Retinal pigment epithelial cell (primary cell): ENCODE measurements at regions not wholly inside any gene's neighbourhood (a gene's known extent, or its start where the extent isn't known, plus 50 kb on each side); places are given as distances from the start of the nearest gene placed in this dataset.

Experiments
- DNase-seq: peaks from one replicate; pipeline ENCODE4 v3.0.0-alpha.2; 2010; ENCODE audit warnings: low read depth
- H3K4me3 ChIP-seq: 2 replicates; pipeline ENCODE4 v1.5.1; 2011; ENCODE audit warnings: mild to moderate bottlenecking, low read length, control low read depth, moderate library complexity
- CTCF ChIP-seq: conservative IDR thresholded peaks from 2 replicates; pipeline ENCODE4 v1.5.1; 2011; ENCODE audit warnings: low read depth, low read length, control low read depth, inconsistent platforms

GRCh38 chr12:3950714-3951320 lies 77.6 kb upstream of the PARP11 start:
- no peak overlapping the region for H3K4me3 ChIP-seq
- DNase-seq, result no peak
- TF ChIP-seq CTCF, result no peak

- TF ChIP-seq CTCF, result no peak
Observed at GRCh38 chr12:3947781-3948180, 74.6 kb upstream of the PARP11 start.

GRCh38 chr12:3945671-3946070 lies 72.5 kb upstream of the PARP11 start:
- no peak for DNase-seq
- TF ChIP-seq CTCF, result no peak
- no peak overlapping the region for H3K4me3 ChIP-seq

More at GRCh38 chr12:3947781-3948180, 74.6 kb upstream of the PARP11 start:
- no peak for DNase-seq
- H3K4me3 ChIP-seq, result no peak overlapping the region

- DNase-seq, result no peak
- TF ChIP-seq CTCF, result no peak
- H3K4me3 ChIP-seq, result no peak overlapping the region
Observed at GRCh38 chr12:3944620-3945019, 71.4 kb upstream of the PARP11 start.

- TF ChIP-seq CTCF, result no peak
- no peak overlapping the region for H3K4me3 ChIP-seq
- DNase-seq, result no peak
Observed at GRCh38 chr12:3938042-3938544, 64.9 kb upstream of the PARP11 start.

GRCh38 chr12:3935078-3935477 lies 61.9 kb upstream of the PARP11 start:
- no peak overlapping the region for H3K4me3 ChIP-seq
- TF ChIP-seq CTCF, result no peak
- no peak for DNase-seq

- no peak overlapping the region for H3K4me3 ChIP-seq
Observed at GRCh38 chr12:3933819-3934192, 60.6 kb upstream of the PARP11 start.

More at GRCh38 chr12:3933819-3934192, 60.6 kb upstream of the PARP11 start:
- no peak for TF ChIP-seq CTCF
- DNase-seq, result no peak
